ENCODE measurements at regions not wholly inside any gene's neighbourhood (a gene's known extent, or its start where the extent isn't known, plus 50 kb on each side); places are given as distances from the start of the nearest gene placed in this dataset.

GRCh38 chr5:145226726-145227125 is 608.4 kb downstream of the PRELID2 start:
- Histone ChIP-seq H3K27me3 (replicated peaks; ENCODE audit: insufficient read depth) (no peaks in the 10 kb centered on the region), H3K4me1 (ENCODE audit: insufficient read depth) (no peaks in the 10 kb centered on the region), H3K9me3 (ENCODE audit: low read depth) (no peaks in the 10 kb centered on the region), H3K36me3 (ENCODE audit: low read depth) (no peaks in the 10 kb centered on the region), H3K27ac (no peak overlapping the region), H3K4me2 (ENCODE audit: unreplicated experiment) (no peak overlapping the region), H3K4me3 (no peak overlapping the region), H3F3A (ENCODE audit: insufficient read depth) (no peaks in the 10 kb centered on the region), H3K9ac (no peak overlapping the region), H3K9me2 (ENCODE audit: insufficient read depth) (no peaks in the 10 kb centered on the region), H4K20me1 (ENCODE audit: insufficient read depth) (no peaks in the 10 kb centered on the region), H3K79me2 (ENCODE audit: insufficient read depth) (no peaks in the 10 kb centered on the region), H2AFZ (no peak overlapping the region)
- TF ChIP-seq EZH2 (IDR thresholded peaks at IDR 0.05; ENCODE audit: insufficient read depth, poor library complexity, severe bottlenecking) = no peak
- no peak for TF ChIP-seq EZH2phosphoT487 (IDR thresholded peaks at IDR 0.05; ENCODE audit: insufficient read depth, low read depth)
- WGBS, 2 experiments (ENCODE audit: low coverage in 1 of 2, low lambda C conversion rate in 2 of 2, missing lambda C conversion rate in 2 of 2) = 55 to 58% methylated on average over 3 of the region's 3 CpGs
- in situ Hi-C loops (cut with MboI) = no loop called here
- DNase-seq = no peak

GRCh38 chr5:145225529-145225928 is 609.6 kb downstream of the PRELID2 start:
- Histone ChIP-seq H2AFZ (no peak overlapping the region), H3K4me3 (no peak overlapping the region), H3F3A (ENCODE audit: insufficient read depth) (no peaks in the 10 kb centered on the region), H3K9me3 (ENCODE audit: low read depth) (no peaks in the 10 kb centered on the region), H3K36me3 (ENCODE audit: low read depth) (no peaks in the 10 kb centered on the region), H3K27ac (no peak overlapping the region), H3K9me2 (ENCODE audit: insufficient read depth) (no peaks in the 10 kb centered on the region), H3K4me1 (ENCODE audit: insufficient read depth) (no peaks in the 10 kb centered on the region), H3K27me3 (replicated peaks; ENCODE audit: insufficient read depth) (no peaks in the 10 kb centered on the region), H4K20me1 (ENCODE audit: insufficient read depth) (no peaks in the 10 kb centered on the region), H3K79me2 (ENCODE audit: insufficient read depth) (no peaks in the 10 kb centered on the region), H3K9ac (no peak overlapping the region), H3K4me2 (ENCODE audit: unreplicated experiment) (no peak overlapping the region)
- TF ChIP-seq EZH2phosphoT487 (IDR thresholded peaks at IDR 0.05; ENCODE audit: insufficient read depth, low read depth) (no peak), EZH2 (IDR thresholded peaks at IDR 0.05; ENCODE audit: insufficient read depth, poor library complexity, severe bottlenecking) (no peak)
- 67 to 74% methylated on average over 1 of the region's 1 CpG for WGBS, 2 experiments (ENCODE audit: low coverage in 1 of 2, low lambda C conversion rate in 2 of 2, missing lambda C conversion rate in 2 of 2)
- in situ Hi-C loops (cut with MboI) = no loop called here
- no peak for DNase-seq

GRCh38 chr5:145223582-145223981 is 611.6 kb downstream of the PRELID2 start:
- in situ Hi-C loops (cut with MboI) = no loop called here
- Histone ChIP-seq H3K36me3 (ENCODE audit: low read depth) (no peaks in the 10 kb centered on the region), H3K4me2 (ENCODE audit: unreplicated experiment) (no peak overlapping the region), H3F3A (ENCODE audit: insufficient read depth) (no peaks in the 10 kb centered on the region), H3K9me2 (ENCODE audit: insufficient read depth) (no peaks in the 10 kb centered on the region), H2AFZ (no peak overlapping the region), H3K4me1 (ENCODE audit: insufficient read depth) (no peaks in the 10 kb centered on the region), H3K9me3 (ENCODE audit: low read depth) (no peaks in the 10 kb centered on the region), H3K27me3 (replicated peaks; ENCODE audit: insufficient read depth) (no peaks in the 10 kb centered on the region), H3K79me2 (ENCODE audit: insufficient read depth) (no peaks in the 10 kb centered on the region), H3K9ac (no peak overlapping the region), H4K20me1 (ENCODE audit: insufficient read depth) (no peaks in the 10 kb centered on the region), H3K27ac (no peak overlapping the region), H3K4me3 (no peak overlapping the region)
- TF ChIP-seq EZH2phosphoT487 (IDR thresholded peaks at IDR 0.05; ENCODE audit: insufficient read depth, low read depth) (no peak), EZH2 (IDR thresholded peaks at IDR 0.05; ENCODE audit: insufficient read depth, poor library complexity, severe bottlenecking) (no peak)
- 73 to 77% methylated on average over 3 of the region's 3 CpGs for WGBS, 2 experiments (ENCODE audit: low coverage in 1 of 2, low lambda C conversion rate in 2 of 2, missing lambda C conversion rate in 2 of 2)
- no peak for DNase-seq

- Histone ChIP-seq H3K79me2 (ENCODE audit: insufficient read depth) (no peaks in the 10 kb centered on the region), H3K9ac (no peak overlapping the region), H3K27ac (no peak overlapping the region), H3K4me1 (ENCODE audit: insufficient read depth) (no peaks in the 10 kb centered on the region), H2AFZ (no peak overlapping the region), H3F3A (ENCODE audit: insufficient read depth) (no peaks in the 10 kb centered on the region), H3K4me2 (ENCODE audit: unreplicated experiment) (no peak overlapping the region), H3K4me3 (no peak overlapping the region), H3K9me2 (ENCODE audit: insufficient read depth) (no peaks in the 10 kb centered on the region), H4K20me1 (ENCODE audit: insufficient read depth) (no peaks in the 10 kb centered on the region), H3K9me3 (ENCODE audit: low read depth) (no peaks in the 10 kb centered on the region), H3K27me3 (replicated peaks; ENCODE audit: insufficient read depth) (no peaks in the 10 kb centered on the region), H3K36me3 (ENCODE audit: low read depth) (no peaks in the 10 kb centered on the region)
- no peak for DNase-seq
- TF ChIP-seq EZH2phosphoT487 (IDR thresholded peaks at IDR 0.05; ENCODE audit: insufficient read depth, low read depth) (no peak), EZH2 (IDR thresholded peaks at IDR 0.05; ENCODE audit: insufficient read depth, poor library complexity, severe bottlenecking) (no peak)
- in situ Hi-C loops (cut with MboI) = no loop called here
These were observed 612.5 kb downstream of the PRELID2 start for GRCh38 chr5:145222622-145223021.

GRCh38 chr5:145221416-145221815 is 613.7 kb downstream of the PRELID2 start:
- Histone ChIP-seq H3K9me2 (ENCODE audit: insufficient read depth) (no peaks in the 10 kb centered on the region), H3K9ac (no peak overlapping the region), H3K36me3 (ENCODE audit: low read depth) (no peaks in the 10 kb centered on the region), H3K4me3 (no peak overlapping the region), H3F3A (ENCODE audit: insufficient read depth) (no peaks in the 10 kb centered on the region), H4K20me1 (ENCODE audit: insufficient read depth) (no peaks in the 10 kb centered on the region), H3K4me2 (ENCODE audit: unreplicated experiment) (no peak overlapping the region), H2AFZ (no peak overlapping the region; the same call in 1 of the 2 replicates), H3K27me3 (replicated peaks; ENCODE audit: insufficient read depth) (no peaks in the 10 kb centered on the region), H3K9me3 (ENCODE audit: low read depth) (no peaks in the 10 kb centered on the region), H3K79me2 (ENCODE audit: insufficient read depth) (no peaks in the 10 kb centered on the region), H3K27ac (no peak overlapping the region), H3K4me1 (ENCODE audit: insufficient read depth) (no peaks in the 10 kb centered on the region)
- TF ChIP-seq EZH2 (IDR thresholded peaks at IDR 0.05; ENCODE audit: insufficient read depth, poor library complexity, severe bottlenecking) (no peak), EZH2phosphoT487 (IDR thresholded peaks at IDR 0.05; ENCODE audit: insufficient read depth, low read depth) (no peak)
- DNase-seq = no peak
- WGBS, 2 experiments (ENCODE audit: low coverage in 1 of 2, low lambda C conversion rate in 2 of 2, missing lambda C conversion rate in 2 of 2) = 94% methylated on average over 1 of the region's 1 CpG
- in situ Hi-C loops (cut with MboI) = no loop called here
